Astrocyte (in vitro differentiated cells and primary cell): ENCODE measurements at regions not wholly inside any gene's neighbourhood (a gene's known extent, or its start where the extent isn't known, plus 50 kb on each side); places are given as distances from the start of the nearest gene placed in this dataset.
"Not testable (repeated sequence)": the region's sequence is repeated elsewhere in the genome, so short reads cannot be mapped to it uniquely, and the experiment has no call there.

Experiments
- DNase-seq: peaks from one replicate; pipeline ENCODE4 v3.0.0-alpha.2; 2010; ENCODE audit warnings: low read depth
- FAIRE-seq: peaks from 2 replicates; lab custom pipeline; 2011; peaks lifted over from hg19 to GRCh38; lab: Jason Lieb, UNC
- H2AFZ ChIP-seq: 2 replicates; pipeline ENCODE4 v1.6.0; 2012; ENCODE audit warnings: low read depth, low read length, inconsistent platforms
- H3K27ac ChIP-seq: 2 replicates; pipeline ENCODE4 v1.5.1; 2011; ENCODE audit warnings: low read depth, low read length, inconsistent platforms
- H3K27me3 ChIP-seq: 2 replicates; pipeline ENCODE4 v1.6.0; 2011; ENCODE audit warnings: low read length, inconsistent platforms; ENCODE audit not compliant: insufficient read depth
- H3K36me3 ChIP-seq: 2 replicates; pipeline ENCODE4 v1.5.1; 2011; ENCODE audit warnings: low read length, inconsistent platforms; ENCODE audit not compliant: insufficient read depth
- H3K4me1 ChIP-seq: 2 replicates; pipeline ENCODE4 v1.5.1; 2011; ENCODE audit warnings: low read length, inconsistent platforms; ENCODE audit not compliant: insufficient read depth
- H3K4me2 ChIP-seq: 2 replicates; pipeline ENCODE4 v1.6.0; 2012; ENCODE audit warnings: low read length, inconsistent platforms
- H3K4me3 ChIP-seq: 2 replicates; pipeline ENCODE4 v1.5.1; 2011; ENCODE audit warnings: low read depth, mild to moderate bottlenecking, low read length, inconsistent platforms; ENCODE audit not compliant: insufficient read depth
- H3K79me2 ChIP-seq: 2 replicates; pipeline ENCODE4 v1.6.0; 2012; ENCODE audit warnings: mild to moderate bottlenecking, low read length, inconsistent platforms; ENCODE audit not compliant: insufficient read depth
- H3K9ac ChIP-seq: 2 replicates; pipeline ENCODE4 v1.6.0; 2012; ENCODE audit warnings: mild to moderate bottlenecking, low read length, inconsistent platforms
- H3K9me3 ChIP-seq: 2 replicates; pipeline ENCODE4 v1.5.1; 2012; ENCODE audit warnings: low read depth, mild to moderate bottlenecking, low read length, inconsistent platforms; ENCODE audit not compliant: insufficient read depth
- H4K20me1 ChIP-seq: 2 replicates; pipeline ENCODE4 v1.6.0; 2012; ENCODE audit warnings: low read length, inconsistent platforms; ENCODE audit not compliant: insufficient read depth
- H3K27ac Mint-ChIP-seq: one replicate; pipeline ENCODE4 v1.8.0; 2021; ENCODE audit warnings: mild to moderate bottlenecking, mixed read lengths; ENCODE audit not compliant: unreplicated experiment
- H3K27me3 Mint-ChIP-seq: one replicate; pipeline ENCODE4 v1.8.0; 2021; ENCODE audit warnings: low read depth, mixed read lengths; ENCODE audit not compliant: unreplicated experiment
- H3K36me3 Mint-ChIP-seq: one replicate; pipeline ENCODE4 v1.8.0; 2021; ENCODE audit warnings: low read depth, mixed read lengths; ENCODE audit not compliant: unreplicated experiment
- H3K4me1 Mint-ChIP-seq: one replicate; pipeline ENCODE4 v1.8.0; 2021; ENCODE audit warnings: low read depth, mixed read lengths; ENCODE audit not compliant: unreplicated experiment
- H3K4me3 Mint-ChIP-seq: one replicate; pipeline ENCODE4 v1.8.0; 2021; ENCODE audit warnings: mild to moderate bottlenecking, moderate library complexity, mixed read lengths; ENCODE audit not compliant: unreplicated experiment
- H3K9me3 Mint-ChIP-seq: one replicate; pipeline ENCODE4 v1.8.0; 2021; ENCODE audit warnings: mild to moderate bottlenecking, mixed read lengths; ENCODE audit not compliant: unreplicated experiment
- CTCF ChIP-seq: IDR thresholded peaks from 2 replicates; pipeline ENCODE4 v1.5.1; 2011; ENCODE audit warnings: low read depth, mild to moderate bottlenecking, inconsistent platforms, low read length, moderate library complexity; ENCODE audit not compliant: insufficient read depth
- EZH2 ChIP-seq: IDR thresholded peaks from 2 replicates; pipeline ENCODE4 v1.6.1; 2012; ENCODE audit warnings: mild to moderate bottlenecking, low read length, inconsistent platforms; ENCODE audit not compliant: insufficient read depth

GRCh38 chr4:12118651-12119213 is 690.0 kb upstream of the HS3ST1 start:
- Mint-ChIP-seq H3K4me3 (no peak overlapping the region), H3K9me3 (no peaks in the 10 kb centered on the region)
- FAIRE-seq: no peak

GRCh38 chr4:12116009-12116552 is 687.4 kb upstream of the HS3ST1 start:
- no peak overlapping the region for H3K9ac ChIP-seq
- H3K27ac Mint-ChIP-seq: no peak overlapping the region
- H3K36me3 ChIP-seq: no peaks in the 10 kb centered on the region
- no peak overlapping the region for H3K4me3 ChIP-seq
- no peaks in the 10 kb centered on the region for H3K79me2 ChIP-seq
- FAIRE-seq (no peak), DNase-seq (no peak)
- H4K20me1 ChIP-seq: no peaks in the 10 kb centered on the region
- TF ChIP-seq CTCF (no peak), EZH2 (no peak)
- no peaks in the 10 kb centered on the region for H3K27me3 Mint-ChIP-seq
- no peaks in the 10 kb centered on the region for H3K36me3 Mint-ChIP-seq
- H3K4me1 ChIP-seq: no peaks in the 10 kb centered on the region
- H3K4me2 ChIP-seq: no peak overlapping the region
- no peak overlapping the region for H3K27ac ChIP-seq
- H3K4me3 Mint-ChIP-seq: no peak overlapping the region
- H3K9me3 ChIP-seq: no peaks in the 10 kb centered on the region
- H2AFZ ChIP-seq: no peak overlapping the region
- H3K4me1 Mint-ChIP-seq: no peaks in the 10 kb centered on the region
- H3K27me3 ChIP-seq: no peaks in the 10 kb centered on the region
- H3K9me3 Mint-ChIP-seq: peaks cover 13% of the 10 kb centered on the region

More at GRCh38 chr4:12118651-12119213, 690.0 kb upstream of the HS3ST1 start:
- Mint-ChIP-seq H3K27ac (no peak overlapping the region), H3K4me1 (no peaks in the 10 kb centered on the region), H3K27me3 (no peaks in the 10 kb centered on the region), H3K36me3 (no peaks in the 10 kb centered on the region)
- no peaks in the 10 kb centered on the region for H3K27me3 ChIP-seq
- no peak for TF ChIP-seq EZH2
- TF ChIP-seq CTCF: no peak
- peaks cover 2% of the 10 kb centered on the region for H3K9me3 ChIP-seq
- H4K20me1 ChIP-seq: no peaks in the 10 kb centered on the region
- no peaks in the 10 kb centered on the region for H3K79me2 ChIP-seq
- H3K4me1 ChIP-seq: no peaks in the 10 kb centered on the region
- H3K4me3 ChIP-seq: no peak overlapping the region
- H3K9ac ChIP-seq: no peak overlapping the region
- no peak overlapping the region for H2AFZ ChIP-seq
- H3K27ac ChIP-seq: no peak overlapping the region
- H3K36me3 ChIP-seq: no peaks in the 10 kb centered on the region
- no peak overlapping the region for H3K4me2 ChIP-seq
- DNase-seq: no peak

- H4K20me1 ChIP-seq: no peaks in the 10 kb centered on the region
- H3K4me1 Mint-ChIP-seq: no peaks in the 10 kb centered on the region
- no peaks in the 10 kb centered on the region for H3K36me3 ChIP-seq
- H3K27me3 Mint-ChIP-seq: no peaks in the 10 kb centered on the region
- H3K4me1 ChIP-seq: no peaks in the 10 kb centered on the region
- no peaks in the 10 kb centered on the region for H3K9me3 ChIP-seq
- DNase-seq (no peak), FAIRE-seq (no peak)
- H3K79me2 ChIP-seq: no peaks in the 10 kb centered on the region
- H3K9me3 Mint-ChIP-seq: peaks cover 16% of the 10 kb centered on the region
- H2AFZ ChIP-seq: no peak overlapping the region
- H3K4me2 ChIP-seq: no peak overlapping the region
- H3K36me3 Mint-ChIP-seq: no peaks in the 10 kb centered on the region
- H3K4me3 ChIP-seq: no peak overlapping the region
- H3K9ac ChIP-seq: no peak overlapping the region
- H3K27ac ChIP-seq: no peak overlapping the region
- TF ChIP-seq EZH2: no peak
- TF ChIP-seq CTCF: no peak
- H3K4me3 Mint-ChIP-seq: no peak overlapping the region
- no peaks in the 10 kb centered on the region for H3K27me3 ChIP-seq
- H3K27ac Mint-ChIP-seq: no peak overlapping the region
These were observed 681.9 kb upstream of the HS3ST1 start for GRCh38 chr4:12110627-12111026.

GRCh38 chr4:12109056-12109455 is 680.4 kb upstream of the HS3ST1 start:
- not testable (repeated sequence) for FAIRE-seq, H3K27ac Mint-ChIP-seq, H3K27me3 Mint-ChIP-seq

More at GRCh38 chr4:12109056-12109455, 680.4 kb upstream of the HS3ST1 start:
- not testable (repeated sequence) for H3K9me3 ChIP-seq, H3K27me3 ChIP-seq, H3K36me3 Mint-ChIP-seq, DNase-seq, H3K79me2 ChIP-seq, H3K4me3 ChIP-seq, H3K4me1 ChIP-seq, H3K36me3 ChIP-seq, H3K27ac ChIP-seq, H3K4me2 ChIP-seq, H4K20me1 ChIP-seq, H3K4me3 Mint-ChIP-seq, H3K9ac ChIP-seq, H3K4me1 Mint-ChIP-seq, H2AFZ ChIP-seq
- peaks cover 16% of the 10 kb centered on the region for H3K9me3 Mint-ChIP-seq
